Astrocyte (in vitro differentiated cells and primary cell): ENCODE measurements at regions not wholly inside any gene's neighbourhood (a gene's known extent, or its start where the extent isn't known, plus 50 kb on each side); places are given as distances from the start of the nearest gene placed in this dataset.

Source experiments
- DNase-seq: peaks from one replicate; pipeline ENCODE4 v3.0.0-alpha.2; 2010; ENCODE audit warnings: low read depth
- FAIRE-seq: peaks from 2 replicates; lab custom pipeline; 2011; peaks lifted over from hg19 to GRCh38; lab: Jason Lieb, UNC
- H2AFZ ChIP-seq: 2 replicates; pipeline ENCODE4 v1.6.0; 2012; ENCODE audit warnings: low read depth, low read length, inconsistent platforms
- H3K27ac ChIP-seq: 2 replicates; pipeline ENCODE4 v1.5.1; 2011; ENCODE audit warnings: low read depth, low read length, inconsistent platforms
- H3K27me3 ChIP-seq: 2 replicates; pipeline ENCODE4 v1.6.0; 2011; ENCODE audit warnings: low read length, inconsistent platforms; ENCODE audit not compliant: insufficient read depth
- H3K36me3 ChIP-seq: 2 replicates; pipeline ENCODE4 v1.5.1; 2011; ENCODE audit warnings: low read length, inconsistent platforms; ENCODE audit not compliant: insufficient read depth
- H3K4me1 ChIP-seq: 2 replicates; pipeline ENCODE4 v1.5.1; 2011; ENCODE audit warnings: low read length, inconsistent platforms; ENCODE audit not compliant: insufficient read depth
- H3K4me2 ChIP-seq: 2 replicates; pipeline ENCODE4 v1.6.0; 2012; ENCODE audit warnings: low read length, inconsistent platforms
- H3K4me3 ChIP-seq: 2 replicates; pipeline ENCODE4 v1.5.1; 2011; ENCODE audit warnings: low read depth, mild to moderate bottlenecking, low read length, inconsistent platforms; ENCODE audit not compliant: insufficient read depth
- H3K79me2 ChIP-seq: 2 replicates; pipeline ENCODE4 v1.6.0; 2012; ENCODE audit warnings: mild to moderate bottlenecking, low read length, inconsistent platforms; ENCODE audit not compliant: insufficient read depth
- H3K9ac ChIP-seq: 2 replicates; pipeline ENCODE4 v1.6.0; 2012; ENCODE audit warnings: mild to moderate bottlenecking, low read length, inconsistent platforms
- H3K9me3 ChIP-seq: 2 replicates; pipeline ENCODE4 v1.5.1; 2012; ENCODE audit warnings: low read depth, mild to moderate bottlenecking, low read length, inconsistent platforms; ENCODE audit not compliant: insufficient read depth
- H4K20me1 ChIP-seq: 2 replicates; pipeline ENCODE4 v1.6.0; 2012; ENCODE audit warnings: low read length, inconsistent platforms; ENCODE audit not compliant: insufficient read depth
- H3K27ac Mint-ChIP-seq: one replicate; pipeline ENCODE4 v1.8.0; 2021; ENCODE audit warnings: mild to moderate bottlenecking, mixed read lengths; ENCODE audit not compliant: unreplicated experiment
- H3K27me3 Mint-ChIP-seq: one replicate; pipeline ENCODE4 v1.8.0; 2021; ENCODE audit warnings: low read depth, mixed read lengths; ENCODE audit not compliant: unreplicated experiment
- H3K36me3 Mint-ChIP-seq: one replicate; pipeline ENCODE4 v1.8.0; 2021; ENCODE audit warnings: low read depth, mixed read lengths; ENCODE audit not compliant: unreplicated experiment
- H3K4me1 Mint-ChIP-seq: one replicate; pipeline ENCODE4 v1.8.0; 2021; ENCODE audit warnings: low read depth, mixed read lengths; ENCODE audit not compliant: unreplicated experiment
- H3K4me3 Mint-ChIP-seq: one replicate; pipeline ENCODE4 v1.8.0; 2021; ENCODE audit warnings: mild to moderate bottlenecking, moderate library complexity, mixed read lengths; ENCODE audit not compliant: unreplicated experiment
- H3K9me3 Mint-ChIP-seq: one replicate; pipeline ENCODE4 v1.8.0; 2021; ENCODE audit warnings: mild to moderate bottlenecking, mixed read lengths; ENCODE audit not compliant: unreplicated experiment
- CTCF ChIP-seq: IDR thresholded peaks from 2 replicates; pipeline ENCODE4 v1.5.1; 2011; ENCODE audit warnings: low read depth, mild to moderate bottlenecking, inconsistent platforms, low read length, moderate library complexity; ENCODE audit not compliant: insufficient read depth
- EZH2 ChIP-seq: IDR thresholded peaks from 2 replicates; pipeline ENCODE4 v1.6.1; 2012; ENCODE audit warnings: mild to moderate bottlenecking, low read length, inconsistent platforms; ENCODE audit not compliant: insufficient read depth

GRCh38 chr18:66769375-66769774 lies 165.5 kb upstream of the CDH19 start:
- H3K79me2 ChIP-seq = no peaks in the 10 kb centered on the region
- H3K36me3 Mint-ChIP-seq = no peaks in the 10 kb centered on the region
- FAIRE-seq (no peak), DNase-seq (no peak)
- no peak for TF ChIP-seq EZH2
- H4K20me1 ChIP-seq = no peaks in the 10 kb centered on the region
- H2AFZ ChIP-seq = no peak overlapping the region
- no peaks in the 10 kb centered on the region for H3K36me3 ChIP-seq
- no peak overlapping the region for H3K9ac ChIP-seq
- H3K9me3 Mint-ChIP-seq = no peaks in the 10 kb centered on the region
- no peak overlapping the region for H3K4me3 ChIP-seq
- H3K4me3 Mint-ChIP-seq = no peak overlapping the region
- H3K27ac ChIP-seq = no peak overlapping the region
- H3K4me1 Mint-ChIP-seq = no peaks in the 10 kb centered on the region
- H3K27ac Mint-ChIP-seq = no peak overlapping the region
- H3K9me3 ChIP-seq = no peaks in the 10 kb centered on the region
- no peak overlapping the region for H3K4me2 ChIP-seq
- no peaks in the 10 kb centered on the region for H3K27me3 ChIP-seq
- H3K27me3 Mint-ChIP-seq = no peaks in the 10 kb centered on the region
- no peaks in the 10 kb centered on the region for H3K4me1 ChIP-seq

DNA sequence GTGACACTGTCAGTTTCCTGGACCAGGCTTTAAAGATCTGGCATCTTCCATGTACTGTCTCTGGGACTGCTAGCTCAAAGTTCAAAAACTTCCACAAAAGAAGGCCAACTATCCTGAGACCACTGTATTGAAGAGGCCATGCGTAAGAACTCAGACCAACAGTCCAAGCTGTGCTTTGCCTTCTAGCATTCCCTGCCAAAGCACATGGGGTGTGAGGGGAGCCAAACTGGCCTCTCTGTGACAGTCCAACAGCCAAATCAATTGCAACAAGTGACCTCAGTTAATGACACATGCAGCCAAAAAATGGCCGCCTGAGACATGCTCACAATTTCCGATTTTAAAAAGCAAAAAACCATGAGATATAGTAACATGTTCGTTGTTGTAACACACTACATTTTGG lies 160.3 kb upstream of the CDH19 start:
- Histone ChIP-seq H3K4me2 (no peak overlapping the region), H3K9ac (no peak overlapping the region), H3K27me3 (no peaks in the 10 kb centered on the region), H3K4me1 (no peaks in the 10 kb centered on the region), H4K20me1 (no peaks in the 10 kb centered on the region), H3K27ac (no peak overlapping the region), H3K4me3 (no peak overlapping the region), H3K9me3 (no peaks in the 10 kb centered on the region), H3K36me3 (no peaks in the 10 kb centered on the region), H3K79me2 (no peaks in the 10 kb centered on the region), H2AFZ (no peak overlapping the region)
- no peak overlapping the region for H3K4me3 Mint-ChIP-seq
- H3K4me1 Mint-ChIP-seq = no peaks in the 10 kb centered on the region
- TF ChIP-seq EZH2 = no peak
- no peak for TF ChIP-seq CTCF
- DNase-seq (no peak), FAIRE-seq (no peak)
- no peaks in the 10 kb centered on the region for H3K27me3 Mint-ChIP-seq
- H3K36me3 Mint-ChIP-seq = no peaks in the 10 kb centered on the region
- no peak overlapping the region for H3K27ac Mint-ChIP-seq
- no peaks in the 10 kb centered on the region for H3K9me3 Mint-ChIP-seq

DNA sequence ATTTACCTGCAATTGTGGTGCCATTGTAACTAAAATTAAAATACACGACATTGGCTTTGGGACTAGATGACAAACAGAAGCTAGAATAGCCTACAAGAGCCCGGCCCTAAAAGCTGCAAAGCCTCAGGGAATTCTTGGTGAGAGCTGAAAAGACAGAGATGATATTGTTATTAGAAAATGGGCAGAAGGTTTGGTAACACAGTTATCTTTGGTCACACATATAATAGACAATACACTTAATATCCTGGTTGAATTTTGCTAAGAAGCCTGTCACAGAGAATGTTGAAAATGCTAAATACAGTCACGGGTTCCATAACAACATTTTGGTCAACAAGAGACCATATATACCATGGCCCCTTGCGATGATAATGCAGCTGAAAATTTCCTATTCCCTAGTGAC lies 157.3 kb upstream of the CDH19 start:
- H3K9ac ChIP-seq = no peak overlapping the region
- no peak overlapping the region for H2AFZ ChIP-seq
- H3K4me2 ChIP-seq = no peak overlapping the region
- H4K20me1 ChIP-seq = no peaks in the 10 kb centered on the region
- TF ChIP-seq CTCF (no peak), EZH2 (no peak)
- no peaks in the 10 kb centered on the region for H3K79me2 ChIP-seq
- no peak overlapping the region for H3K27ac ChIP-seq
- H3K9me3 ChIP-seq = no peaks in the 10 kb centered on the region
- H3K27me3 Mint-ChIP-seq = no peaks in the 10 kb centered on the region
- no peaks in the 10 kb centered on the region for H3K36me3 Mint-ChIP-seq
- no peaks in the 10 kb centered on the region for H3K9me3 Mint-ChIP-seq
- H3K4me1 Mint-ChIP-seq = peaks cover 3% of the 10 kb centered on the region
- H3K36me3 ChIP-seq = no peaks in the 10 kb centered on the region
- no peak overlapping the region for H3K4me3 Mint-ChIP-seq
- DNase-seq (no peak), FAIRE-seq (no peak)
- H3K4me1 ChIP-seq = no peaks in the 10 kb centered on the region
- H3K4me3 ChIP-seq = no peak overlapping the region
- no peak overlapping the region for H3K27ac Mint-ChIP-seq
- no peaks in the 10 kb centered on the region for H3K27me3 ChIP-seq
